ENCODE measurements at regions not wholly inside any gene's neighbourhood (a gene's known extent, or its start where the extent isn't known, plus 50 kb on each side); places are given as distances from the start of the nearest gene placed in this dataset.
"Not testable (repeated sequence)": the region's sequence is repeated elsewhere in the genome, so short reads cannot be mapped to it uniquely, and the experiment has no call there.

DNA sequence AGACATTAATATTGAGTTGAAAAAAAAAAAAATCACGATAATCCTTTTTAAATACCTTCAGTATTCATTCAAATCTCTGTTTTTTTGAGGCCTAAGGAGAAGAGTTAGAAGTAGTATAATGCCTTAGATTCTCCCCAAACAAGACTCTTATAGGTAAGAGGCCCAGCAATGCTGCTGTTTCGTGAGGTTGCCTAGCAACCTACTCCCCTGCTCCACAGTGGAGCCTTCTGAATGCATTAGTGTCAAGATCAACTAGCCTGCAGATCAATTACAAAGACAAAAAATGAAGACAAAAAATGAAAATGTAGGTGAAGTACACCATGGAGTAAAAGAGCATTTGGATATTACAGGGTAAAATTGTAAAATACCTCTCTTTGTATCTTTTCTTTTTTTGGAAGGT, 229.8 kb upstream of the LUZP2 start:
- DNase-seq (ENCODE audit: low spot score), result no peak

DNA sequence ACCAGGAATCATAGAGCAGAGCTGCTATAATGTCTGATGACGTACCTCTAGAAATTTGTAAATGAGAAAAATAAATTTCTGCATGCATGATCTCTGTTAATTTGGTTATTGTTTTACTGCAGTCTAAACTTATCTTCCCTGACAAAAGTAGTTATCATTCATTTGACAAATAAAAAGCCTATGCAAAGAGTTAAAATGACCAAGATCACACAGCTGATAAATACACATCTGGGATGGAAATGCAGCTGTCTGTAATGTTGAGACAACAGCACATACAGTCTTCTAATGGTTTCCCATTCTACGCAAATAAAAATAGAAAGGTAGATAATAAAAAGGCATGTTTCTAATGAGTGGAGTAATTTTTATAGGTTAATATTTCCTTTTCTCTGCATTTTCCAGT, 225.1 kb upstream of the LUZP2 start:
- DNase-seq (ENCODE audit: low spot score), result no peak

DNA sequence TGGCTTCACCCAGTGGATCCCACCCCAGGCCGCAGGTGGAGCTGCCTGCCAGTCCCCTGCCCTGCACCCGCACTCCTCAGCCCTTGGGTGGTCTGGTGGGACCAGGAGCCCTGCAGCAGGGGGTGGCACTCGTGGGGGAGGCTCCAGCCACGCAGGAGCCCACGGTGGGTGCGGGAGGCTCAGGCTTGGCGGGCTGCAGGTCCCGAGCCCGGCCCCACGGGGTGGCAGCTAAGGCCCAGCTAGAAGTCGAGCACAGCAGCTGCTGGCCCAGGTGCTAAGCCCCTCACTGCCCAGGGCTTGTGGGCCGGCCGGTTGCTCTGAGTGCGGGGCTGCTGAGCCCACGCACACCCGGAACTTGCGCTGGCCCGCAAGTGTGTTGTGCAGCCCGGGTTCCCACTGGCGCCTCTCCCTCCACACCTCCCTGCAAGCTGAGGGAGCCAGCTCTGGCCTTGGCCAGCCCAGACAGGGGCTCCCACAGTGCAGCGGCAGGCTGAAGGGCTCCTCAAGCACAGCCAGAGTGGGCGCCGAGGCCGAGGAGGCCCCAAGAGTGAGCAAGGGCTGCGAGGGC, 222.6 kb upstream of the LUZP2 start:
- not testable (repeated sequence) for DNase-seq (ENCODE audit: low spot score)

GRCh38 chr11:24286238-24286637, 210.6 kb upstream of the LUZP2 start:
- DNase-seq (ENCODE audit: low spot score), result no peak

GRCh38 chr11:24289301-24289700, 207.6 kb upstream of the LUZP2 start:
- no peak for DNase-seq (ENCODE audit: low spot score)

DNA sequence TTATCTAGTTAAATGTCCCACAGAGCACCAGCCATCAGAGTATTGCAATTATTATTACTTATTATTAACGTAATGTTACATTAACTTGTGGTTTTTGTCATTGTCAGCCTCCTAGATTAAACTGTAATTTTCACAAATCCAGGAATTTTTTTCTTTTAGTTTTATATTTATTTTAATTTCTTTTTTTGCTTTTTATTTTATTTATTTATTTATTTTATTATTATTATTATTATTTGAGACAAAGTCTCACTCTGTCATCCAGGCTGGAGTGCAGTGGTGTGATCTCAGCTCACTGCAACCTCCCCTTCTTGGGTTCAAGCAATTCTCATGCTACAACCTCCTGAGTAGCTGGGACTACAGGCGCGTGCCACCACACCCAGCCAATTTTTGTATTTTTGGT, 202.9 kb upstream of the LUZP2 start:
- DNase-seq (ENCODE audit: low spot score), result no peak

DNA sequence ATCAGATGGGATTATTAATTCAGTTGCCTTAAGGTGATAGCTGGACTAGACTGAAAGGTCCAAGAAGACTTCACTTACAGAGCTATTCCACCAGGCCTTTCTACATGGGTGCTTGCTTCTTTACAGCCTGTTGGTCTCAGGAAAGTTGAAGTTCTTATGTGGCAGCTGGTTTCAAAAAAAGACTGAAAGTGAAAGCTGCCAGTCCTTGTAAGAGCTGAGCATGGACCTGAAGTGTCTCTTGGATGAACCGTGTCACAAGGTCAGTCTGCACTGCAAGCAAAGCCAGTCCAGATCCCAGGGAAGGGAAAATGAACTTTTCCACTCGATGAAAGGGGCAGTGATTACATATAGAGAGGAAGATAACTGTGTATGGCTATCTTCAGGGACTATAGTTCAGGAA, 201.5 kb upstream of the LUZP2 start:
- DNase-seq (ENCODE audit: low spot score), result no peak

- DNase-seq (ENCODE audit: low spot score), result no peak
Measured at GRCh38 chr11:24297461-24297860, 199.4 kb upstream of the LUZP2 start.

GRCh38 chr11:24298146-24298545, 198.7 kb upstream of the LUZP2 start:
- DNase-seq (ENCODE audit: low spot score), result no peak

DNA sequence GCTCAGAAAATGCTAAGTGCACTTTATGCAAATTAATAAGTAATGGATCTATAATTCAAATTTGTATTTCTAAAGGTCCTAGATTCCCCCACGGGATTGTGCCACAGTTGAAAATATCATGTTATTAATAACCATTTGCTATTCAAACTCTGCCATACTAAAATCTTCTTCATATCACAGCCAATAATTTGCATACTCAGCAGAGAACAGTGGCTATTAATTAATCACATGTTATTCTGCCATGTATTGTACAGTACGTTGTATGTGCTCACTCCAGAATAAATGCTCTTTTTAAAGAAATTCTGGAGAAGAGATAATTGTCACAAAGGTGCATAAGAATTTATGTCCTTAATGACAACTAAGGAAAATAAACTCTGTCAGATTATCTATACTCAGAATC, 184.9 kb upstream of the LUZP2 start:
- no peak for DNase-seq (ENCODE audit: low spot score)

GRCh38 chr11:24312464-24313238, 184.2 kb upstream of the LUZP2 start:
- no peak for DNase-seq (ENCODE audit: low spot score)

DNA sequence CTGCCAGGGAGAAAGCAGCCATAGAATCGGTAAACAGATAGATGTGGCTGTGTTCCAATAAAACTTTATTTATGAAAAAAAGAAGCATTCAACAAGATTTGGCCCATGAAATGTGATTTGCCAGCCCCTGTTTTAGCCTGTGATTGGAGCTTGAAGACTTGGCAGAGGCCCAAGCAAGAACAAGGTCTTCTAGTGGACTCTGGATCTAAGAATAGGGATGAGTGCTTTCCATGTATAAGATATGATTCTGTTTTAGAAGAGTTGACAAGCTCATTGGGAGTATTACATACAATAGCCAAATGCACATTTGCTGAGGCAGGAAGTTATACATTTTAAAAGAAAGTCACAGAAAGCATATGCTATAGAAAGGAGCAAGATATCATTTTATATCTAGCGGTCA, 175.6 kb upstream of the LUZP2 start:
- no peak for DNase-seq (ENCODE audit: low spot score)

- no peak for DNase-seq (ENCODE audit: low spot score)
Measured at GRCh38 chr11:24324211-24324610, 172.6 kb upstream of the LUZP2 start.

- no peak for DNase-seq (ENCODE audit: low spot score)
Measured at GRCh38 chr11:24344222-24344621, 152.6 kb upstream of the LUZP2 start.

GRCh38 chr11:24348908-24349307, 147.9 kb upstream of the LUZP2 start:
- no peak for DNase-seq (ENCODE audit: low spot score)

DNA sequence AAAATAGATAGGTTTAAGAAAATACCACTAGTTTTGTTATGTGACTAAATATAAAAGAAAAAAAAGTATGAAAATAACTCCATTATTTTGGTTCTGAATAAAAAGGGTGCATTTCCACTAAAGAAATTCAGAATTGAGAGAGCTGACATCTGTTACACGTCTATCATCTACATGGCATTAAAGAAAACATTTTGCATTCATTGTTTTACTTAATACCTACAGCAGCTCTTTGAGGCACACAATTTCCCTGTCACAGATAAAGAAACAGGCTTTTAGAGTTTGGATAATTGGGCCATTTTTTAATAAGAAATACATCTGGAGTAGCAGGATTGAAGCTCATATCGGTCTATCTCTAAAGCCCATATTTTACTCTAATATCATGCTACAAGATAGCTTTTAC, 145.7 kb upstream of the LUZP2 start:
- DNase-seq (ENCODE audit: low spot score), result no peak

GRCh38 chr11:24356501-24356900, 140.4 kb upstream of the LUZP2 start:
- DNase-seq (ENCODE audit: low spot score), result no peak

DNA sequence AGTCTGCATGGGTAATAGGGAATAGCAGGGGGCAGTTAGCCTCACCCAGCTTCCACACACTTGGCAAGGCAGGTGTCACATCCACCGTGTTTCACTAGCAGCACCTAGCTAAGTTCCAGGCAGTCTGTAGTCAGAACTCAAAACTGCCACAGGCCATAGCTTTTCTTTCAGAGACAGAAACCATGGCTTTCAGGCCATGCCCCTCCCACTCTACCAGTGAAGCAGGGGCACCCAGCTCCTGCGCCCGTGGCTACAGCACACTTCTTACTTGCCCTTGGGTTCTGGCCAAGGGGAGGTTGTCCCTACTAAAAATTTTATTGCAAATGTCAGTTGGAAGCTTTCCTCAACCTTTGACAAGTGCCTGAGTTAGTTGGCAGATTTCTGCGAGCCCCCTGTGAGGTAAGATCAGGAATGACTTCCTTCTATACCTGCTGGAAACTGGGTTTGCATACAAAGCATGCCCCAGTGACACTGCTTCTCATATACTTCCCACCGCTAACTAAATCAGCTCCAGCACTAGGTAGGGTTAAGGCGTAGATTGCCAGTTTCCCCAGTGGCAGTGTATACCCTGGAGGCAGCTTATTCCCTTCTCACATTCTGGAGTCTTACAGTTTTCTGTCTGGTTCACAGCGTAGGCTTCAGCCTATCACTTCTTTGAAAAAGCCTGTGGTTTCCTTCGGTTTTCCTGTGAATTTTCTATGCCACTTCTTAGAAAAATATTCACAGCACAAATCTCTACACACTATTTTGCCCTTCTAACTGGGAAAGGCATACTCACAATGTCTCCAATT, 139.0 kb upstream of the LUZP2 start:
- DNase-seq (ENCODE audit: low spot score), result no peak

DNA sequence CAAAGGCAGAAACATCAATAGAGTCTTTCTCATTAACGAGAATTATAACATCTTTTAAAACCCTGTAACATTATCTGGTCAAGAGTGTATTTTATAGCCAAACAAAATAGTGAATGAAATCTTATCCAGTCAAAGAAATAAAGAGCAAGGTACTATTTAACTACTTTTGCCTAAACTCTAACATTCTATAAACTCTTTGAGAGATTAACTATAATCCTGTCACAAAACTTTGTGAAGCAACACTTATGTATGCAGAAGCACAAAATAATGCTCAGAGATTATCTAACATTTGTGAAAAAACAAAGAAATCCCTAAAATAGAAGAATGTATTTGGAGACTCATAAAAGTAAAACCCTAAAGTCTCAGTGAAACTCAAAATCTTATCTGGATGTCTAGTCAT, 124.4 kb upstream of the LUZP2 start:
- DNase-seq (ENCODE audit: low spot score), result no peak

- no peak for DNase-seq (ENCODE audit: low spot score)
Measured at GRCh38 chr11:24373516-24373915, 123.3 kb upstream of the LUZP2 start.

DNA sequence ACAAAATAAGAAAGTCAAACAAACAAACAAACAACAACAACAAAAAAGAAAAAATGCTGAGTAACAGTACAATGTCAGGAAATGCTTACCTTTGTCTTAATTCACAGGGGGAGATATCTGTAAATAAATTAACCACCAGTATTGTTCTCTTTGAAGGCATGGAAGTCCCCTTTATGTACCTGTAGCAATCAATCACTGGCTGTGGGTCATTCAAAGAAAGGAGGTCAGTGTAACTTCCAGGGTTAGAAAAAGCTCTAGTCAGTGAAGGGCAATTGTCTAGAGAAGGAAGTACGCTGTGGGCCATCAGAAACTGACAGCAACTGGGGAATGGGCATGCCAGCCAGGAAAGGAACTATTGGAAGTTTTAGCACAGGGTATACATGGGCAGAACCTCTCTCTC, 121.5 kb upstream of the LUZP2 start:
- no peak for DNase-seq (ENCODE audit: low spot score)

DNA sequence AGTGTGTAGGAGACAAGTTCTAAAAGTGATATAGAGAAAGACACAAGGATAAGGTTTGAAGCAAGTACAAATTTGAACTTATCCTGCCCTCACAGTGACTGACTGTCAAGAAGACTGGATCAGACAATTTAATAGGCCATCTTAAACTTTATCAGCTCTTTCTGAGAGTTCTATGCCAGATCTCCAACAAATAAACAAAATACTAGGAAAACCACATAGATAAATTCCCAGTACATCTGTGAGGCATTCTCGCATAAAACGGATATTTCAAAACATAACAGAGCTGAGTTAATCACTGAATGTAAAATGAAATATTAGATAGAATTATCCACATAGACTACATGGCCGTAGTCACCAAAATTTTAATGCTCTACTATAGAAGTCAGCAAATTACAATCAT, 120.9 kb upstream of the LUZP2 start:
- DNase-seq (ENCODE audit: low spot score), result no peak

DNA sequence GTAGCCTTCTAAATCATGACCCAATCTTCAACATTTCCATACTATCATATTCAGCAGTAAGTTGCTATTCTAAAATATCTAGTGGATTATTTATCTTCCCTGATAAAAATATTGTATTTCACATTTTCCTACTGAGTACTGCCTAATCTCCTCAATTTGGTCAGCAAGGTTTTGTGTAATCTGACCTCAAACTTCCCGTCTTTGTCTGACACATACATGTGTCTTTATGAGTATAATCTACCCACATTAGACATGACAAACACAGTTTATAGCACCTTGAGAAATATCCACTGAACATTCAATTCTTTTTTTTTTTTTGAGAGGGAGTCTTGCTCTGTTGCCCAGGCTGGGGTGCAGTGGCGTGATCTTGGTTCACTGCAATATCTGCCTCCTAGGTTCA, 113.7 kb upstream of the LUZP2 start:
- DNase-seq (ENCODE audit: low spot score), result no peak
